GM12891 (cell line): ENCODE measurements at regions not wholly inside any gene's neighbourhood (a gene's known extent, or its start where the extent isn't known, plus 50 kb on each side); places are given as distances from the start of the nearest gene placed in this dataset.

ENCODE experiments used
- POLR2A ChIP-seq: IDR thresholded peaks from 2 replicates; pipeline ENCODE4 v1.6.1; 2011; ENCODE audit warnings: low read depth, low read length, control low read depth
- POLR2AphosphoS5 ChIP-seq: IDR thresholded peaks from 2 replicates; pipeline ENCODE4 v1.6.1; 2011; ENCODE audit warnings: low read depth, low read length, control low read depth
- SPI1 ChIP-seq: IDR thresholded peaks from 2 replicates; pipeline ENCODE4 v1.6.1; 2011; ENCODE audit warnings: low read depth, low read length, control low read depth
- TAF1 ChIP-seq: IDR thresholded peaks from 2 replicates; pipeline ENCODE4 v1.6.1; 2011; ENCODE audit warnings: low read depth, low read length, control low read depth

GRCh38 chr12:24387381-24387780 lies 437.9 kb upstream of the SOX5 start:
- TF ChIP-seq POLR2A, result no peak
- no peak for TF ChIP-seq POLR2AphosphoS5
- TF ChIP-seq SPI1, result no peak
- no peak for TF ChIP-seq TAF1
